Osteocyte (in vitro differentiated cells): ENCODE measurements at regions not wholly inside any gene's neighbourhood (a gene's known extent, or its start where the extent isn't known, plus 50 kb on each side); places are given as distances from the start of the nearest gene placed in this dataset.
"Not testable (repeated sequence)": the region's sequence is repeated elsewhere in the genome, so short reads cannot be mapped to it uniquely, and the experiment has no call there.

ENCODE experiments used
- DNase-seq: peaks from one replicate; pipeline ENCODE4 v3.0.0; 2021; ENCODE audit warnings: mixed read lengths; ENCODE audit not compliant: unreplicated experiment; ENCODE audit errors: extremely low spot score
- H3K27ac Mint-ChIP-seq: one replicate; pipeline ENCODE4 v1.8.0; 2021; ENCODE audit warnings: mild to moderate bottlenecking, mixed read lengths; ENCODE audit not compliant: unreplicated experiment
- H3K27me3 Mint-ChIP-seq: one replicate; pipeline ENCODE4 v1.8.0; 2021; ENCODE audit warnings: mixed read lengths; ENCODE audit not compliant: unreplicated experiment
- H3K36me3 Mint-ChIP-seq: one replicate; pipeline ENCODE4 v1.8.0; 2021; ENCODE audit warnings: mixed read lengths; ENCODE audit not compliant: unreplicated experiment
- H3K4me1 Mint-ChIP-seq: one replicate; pipeline ENCODE4 v1.8.0; 2021; ENCODE audit warnings: mixed read lengths; ENCODE audit not compliant: unreplicated experiment
- H3K4me3 Mint-ChIP-seq: one replicate; pipeline ENCODE4 v1.8.0; 2021; ENCODE audit warnings: mild to moderate bottlenecking, moderate library complexity, mixed read lengths; ENCODE audit not compliant: unreplicated experiment
- H3K9me3 Mint-ChIP-seq: one replicate; pipeline ENCODE4 v1.8.0; 2021; ENCODE audit warnings: mixed read lengths; ENCODE audit not compliant: unreplicated experiment
- TF ChIP-seq, protein P1 (sequence below): fragments of 200-600 bp; sonication (generic); IDR thresholded peaks from 2 replicates; pipeline ENCODE4 v1.5.0; 2021; ENCODE audit warnings: antibody characterized with exemption, mild to moderate bottlenecking, moderate library complexity

GRCh38 chr1:238690415-238690814, 696.0 kb upstream of the CHRM3 start:
- H3K9me3 Mint-ChIP-seq, result peaks cover 9% of the 10 kb centered on the region
- H3K27me3 Mint-ChIP-seq, result no peaks in the 10 kb centered on the region
- no peak for DNase-seq
- no peak overlapping the region for H3K27ac Mint-ChIP-seq
- TF ChIP-seq, protein P1, sequence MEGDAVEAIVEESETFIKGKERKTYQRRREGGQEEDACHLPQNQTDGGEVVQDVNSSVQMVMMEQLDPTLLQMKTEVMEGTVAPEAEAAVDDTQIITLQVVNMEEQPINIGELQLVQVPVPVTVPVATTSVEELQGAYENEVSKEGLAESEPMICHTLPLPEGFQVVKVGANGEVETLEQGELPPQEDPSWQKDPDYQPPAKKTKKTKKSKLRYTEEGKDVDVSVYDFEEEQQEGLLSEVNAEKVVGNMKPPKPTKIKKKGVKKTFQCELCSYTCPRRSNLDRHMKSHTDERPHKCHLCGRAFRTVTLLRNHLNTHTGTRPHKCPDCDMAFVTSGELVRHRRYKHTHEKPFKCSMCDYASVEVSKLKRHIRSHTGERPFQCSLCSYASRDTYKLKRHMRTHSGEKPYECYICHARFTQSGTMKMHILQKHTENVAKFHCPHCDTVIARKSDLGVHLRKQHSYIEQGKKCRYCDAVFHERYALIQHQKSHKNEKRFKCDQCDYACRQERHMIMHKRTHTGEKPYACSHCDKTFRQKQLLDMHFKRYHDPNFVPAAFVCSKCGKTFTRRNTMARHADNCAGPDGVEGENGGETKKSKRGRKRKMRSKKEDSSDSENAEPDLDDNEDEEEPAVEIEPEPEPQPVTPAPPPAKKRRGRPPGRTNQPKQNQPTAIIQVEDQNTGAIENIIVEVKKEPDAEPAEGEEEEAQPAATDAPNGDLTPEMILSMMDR, result peak; percentile 28
- H3K4me3 Mint-ChIP-seq, result no peak overlapping the region
- peaks cover 1% of the 10 kb centered on the region for H3K4me1 Mint-ChIP-seq
- no peaks in the 10 kb centered on the region for H3K36me3 Mint-ChIP-seq

GRCh38 chr1:238684576-238684975, 701.8 kb upstream of the CHRM3 start:
- not testable (repeated sequence) for H3K27ac Mint-ChIP-seq, H3K4me3 Mint-ChIP-seq, DNase-seq, H3K9me3 Mint-ChIP-seq, H3K36me3 Mint-ChIP-seq, H3K27me3 Mint-ChIP-seq
- peaks cover 11% of the 10 kb centered on the region for H3K4me1 Mint-ChIP-seq

GRCh38 chr1:238681451-238681850, 704.9 kb upstream of the CHRM3 start:
- Mint-ChIP-seq H3K9me3 (peaks cover 9% of the 10 kb centered on the region), H3K27me3 (no peaks in the 10 kb centered on the region), H3K4me1 (peaks cover 18% of the 10 kb centered on the region), H3K27ac (peak overlapping the region; percentile 86), H3K36me3 (no peaks in the 10 kb centered on the region), H3K4me3 (no peak overlapping the region)
- TF ChIP-seq, protein P1, result no peak
- DNase-seq, result no peak

- TF ChIP-seq, protein P1, result no peak
- peaks cover 20% of the 10 kb centered on the region for H3K4me1 Mint-ChIP-seq
- no peak for DNase-seq
- H3K27me3 Mint-ChIP-seq, result no peaks in the 10 kb centered on the region
- no peaks in the 10 kb centered on the region for H3K36me3 Mint-ChIP-seq
- H3K9me3 Mint-ChIP-seq, result peaks cover 9% of the 10 kb centered on the region
- no peak overlapping the region for H3K4me3 Mint-ChIP-seq
- H3K27ac Mint-ChIP-seq, result peak overlapping the region; percentile 86
These were observed 705.3 kb upstream of the CHRM3 start for GRCh38 chr1:238681021-238681420.

GRCh38 chr1:238677567-238677966, 708.8 kb upstream of the CHRM3 start:
- peaks cover 29% of the 10 kb centered on the region for H3K4me1 Mint-ChIP-seq
- TF ChIP-seq, protein P1, result no peak
- peaks cover 10% of the 10 kb centered on the region for H3K9me3 Mint-ChIP-seq
- no peak overlapping the region for H3K4me3 Mint-ChIP-seq
- DNase-seq, result no peak
- H3K36me3 Mint-ChIP-seq, result no peaks in the 10 kb centered on the region
- no peaks in the 10 kb centered on the region for H3K27me3 Mint-ChIP-seq
- no peak overlapping the region for H3K27ac Mint-ChIP-seq

DNA sequence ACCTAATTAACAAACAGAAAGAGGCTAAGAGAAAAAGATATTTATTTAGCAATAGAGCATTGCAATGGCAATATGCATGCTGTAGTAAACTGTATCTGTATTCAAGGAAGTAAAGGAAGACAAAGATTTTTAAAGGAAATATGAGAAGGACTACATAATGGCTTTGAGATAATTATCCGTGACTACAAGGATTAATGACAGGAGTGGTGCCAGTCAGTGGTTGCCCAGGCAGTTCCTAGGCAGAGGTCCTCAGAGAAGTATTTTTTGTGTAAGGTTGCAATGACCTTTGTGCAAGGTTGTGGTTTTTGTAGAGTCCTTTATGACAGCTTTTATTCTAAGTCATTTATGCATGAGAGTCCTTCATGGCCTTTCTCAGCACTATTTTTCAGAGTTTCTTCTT, 711.1 kb upstream of the CHRM3 start:
- H3K27me3 Mint-ChIP-seq, result no peaks in the 10 kb centered on the region
- no peak overlapping the region for H3K4me3 Mint-ChIP-seq
- peaks cover 6% of the 10 kb centered on the region for H3K9me3 Mint-ChIP-seq
- no peak for DNase-seq
- no peaks in the 10 kb centered on the region for H3K36me3 Mint-ChIP-seq
- H3K27ac Mint-ChIP-seq, result no peak overlapping the region
- H3K4me1 Mint-ChIP-seq, result peaks cover 24% of the 10 kb centered on the region
- TF ChIP-seq, protein P1, result no peak
